Iris pigment epithelial cell (primary cell): ENCODE measurements at regions not wholly inside any gene's neighbourhood (a gene's known extent, or its start where the extent isn't known, plus 50 kb on each side); places are given as distances from the start of the nearest gene placed in this dataset.

Experiments used
- DNase-seq: peaks from one replicate; pipeline ENCODE4 v3.0.0-alpha.2; 2011; ENCODE audit warnings: low read depth

GRCh38 chr2:10964052-10964790, 52.5 kb downstream of the KCNF1 start:
- peak; percentile 25 for DNase-seq

GRCh38 chr2:10965241-10965843, 53.6 kb downstream of the KCNF1 start:
- DNase-seq: no peak

DNA sequence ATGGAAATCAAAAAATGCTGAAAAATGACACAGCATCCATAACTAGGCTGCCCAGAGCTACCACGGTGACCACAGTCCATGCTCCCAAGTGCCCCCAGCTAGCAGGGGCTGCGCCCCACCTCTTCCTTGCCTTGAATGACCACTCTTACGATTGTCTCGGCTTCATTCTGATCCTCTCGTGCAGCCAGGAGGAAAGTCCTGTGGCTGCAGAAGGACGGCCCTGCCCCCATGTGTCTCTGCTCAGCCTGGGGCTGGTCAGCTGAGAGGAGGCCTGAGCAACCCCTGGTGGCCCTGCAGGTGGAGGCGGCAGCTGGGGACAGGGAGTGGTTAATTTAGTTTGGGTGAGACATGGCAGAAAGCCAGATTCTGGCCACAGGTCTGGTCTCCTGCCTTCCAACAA, 54.3 kb downstream of the KCNF1 start:
- DNase-seq: no peak

DNA sequence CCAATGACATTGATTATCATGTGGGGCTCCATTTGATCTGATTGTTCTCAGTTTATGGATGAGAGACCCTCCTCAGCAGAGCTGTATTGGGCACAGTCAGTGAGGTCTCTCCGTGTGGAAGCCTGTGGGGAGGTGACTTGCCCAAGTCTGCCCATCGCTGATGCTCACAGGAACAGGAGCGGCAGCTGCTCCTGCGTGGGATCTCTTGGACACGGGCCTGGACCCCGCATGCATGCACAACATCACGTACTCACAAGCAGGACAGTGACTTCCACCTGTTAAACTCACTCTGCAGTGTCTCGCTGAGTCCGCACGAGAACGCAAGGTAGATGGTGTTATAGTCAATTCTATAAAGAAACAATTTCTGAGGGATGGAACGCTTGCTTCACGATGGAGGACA, 55.0 kb downstream of the KCNF1 start:
- DNase-seq: no peak

DNA sequence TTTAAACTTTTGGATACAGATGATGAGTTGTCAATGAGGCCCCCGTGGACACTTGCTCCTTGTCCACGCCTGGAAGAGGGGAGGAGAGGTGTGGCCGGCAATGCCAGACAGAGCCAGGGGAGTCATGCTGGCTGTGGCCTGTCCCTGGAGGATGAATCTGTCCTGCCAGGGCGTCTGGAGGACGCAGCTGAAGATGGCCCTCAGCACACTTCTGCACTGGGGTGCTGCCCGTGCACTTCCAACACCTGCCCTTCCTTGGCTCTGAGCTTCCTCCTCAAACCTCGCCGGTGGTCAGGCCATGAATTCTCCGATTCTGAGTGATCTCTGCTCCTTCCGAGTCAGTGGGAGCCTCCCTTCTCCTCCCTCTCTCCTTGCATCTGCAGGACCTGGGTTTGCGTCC, 56.4 kb downstream of the KCNF1 start:
- DNase-seq: no peak

DNA sequence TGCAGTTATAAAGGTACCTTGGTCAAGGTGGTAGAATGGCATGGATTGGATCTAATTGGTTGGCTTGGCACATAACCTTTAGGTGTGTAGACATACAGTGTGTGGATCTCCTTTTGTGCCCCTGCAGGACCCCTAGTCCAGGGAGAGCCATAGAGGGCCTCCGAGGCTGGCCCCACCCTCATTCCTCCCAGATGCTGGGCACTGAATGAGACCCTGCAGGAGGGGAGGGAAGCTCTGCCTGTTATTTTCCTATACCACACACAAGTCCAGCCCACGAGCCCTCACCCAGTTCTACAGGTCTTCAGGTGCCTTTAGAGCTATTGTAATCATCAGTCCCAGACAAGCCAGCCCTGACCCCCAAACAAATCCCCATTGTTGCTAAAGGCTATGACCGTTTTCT, 58.9 kb downstream of the KCNF1 start:
- DNase-seq: no peak

- no peak for DNase-seq
These were observed 59.6 kb downstream of the KCNF1 start for GRCh38 chr2:10971161-10971887.

DNA sequence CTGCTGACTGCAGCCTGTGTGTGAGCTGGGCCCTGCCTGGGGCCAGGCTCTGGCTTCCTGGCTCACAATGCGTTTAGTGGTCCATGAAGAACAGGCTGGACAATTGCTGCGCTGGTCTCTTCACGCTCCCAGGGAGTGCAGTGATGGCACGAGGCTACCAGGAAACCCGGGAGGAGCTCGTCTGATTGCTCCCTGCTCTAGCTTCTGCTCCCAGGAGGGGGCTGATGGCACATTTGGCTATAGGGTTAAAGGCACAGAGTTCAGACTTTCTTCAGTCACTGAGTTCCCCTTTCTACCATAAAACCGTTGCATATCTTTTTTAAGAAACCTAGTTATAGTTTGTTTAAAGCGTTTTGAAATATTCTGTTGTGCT, 60.1 kb downstream of the KCNF1 start:
- DNase-seq: no peak

GRCh38 chr2:10972683-10973433, 61.1 kb downstream of the KCNF1 start:
- DNase-seq: no peak

DNA sequence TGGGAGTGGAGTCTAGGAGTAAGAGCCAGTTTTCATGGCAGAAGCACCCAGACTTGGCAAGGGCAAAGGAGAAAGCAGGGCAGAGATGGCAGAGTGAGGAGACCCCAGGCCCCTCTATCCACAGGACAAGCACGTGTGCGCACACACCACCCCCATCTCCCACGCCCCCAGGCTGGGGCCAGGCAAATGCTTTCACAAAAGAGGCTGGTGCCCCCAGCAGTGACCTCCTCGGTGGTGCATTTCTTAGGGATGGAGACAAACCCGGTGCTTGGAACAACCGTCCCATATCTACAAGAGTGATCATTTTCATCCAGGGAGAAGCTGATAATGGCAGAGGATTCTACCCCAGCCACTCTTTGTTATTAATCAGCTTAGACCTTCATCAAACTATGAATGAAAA, 62.0 kb downstream of the KCNF1 start:
- no peak for DNase-seq

GRCh38 chr2:10977003-10977402, 65.3 kb downstream of the KCNF1 start:
- DNase-seq: peak; percentile 39

GRCh38 chr2:10977621-10978020, 65.9 kb downstream of the KCNF1 start:
- peak; percentile 7 for DNase-seq

DNA sequence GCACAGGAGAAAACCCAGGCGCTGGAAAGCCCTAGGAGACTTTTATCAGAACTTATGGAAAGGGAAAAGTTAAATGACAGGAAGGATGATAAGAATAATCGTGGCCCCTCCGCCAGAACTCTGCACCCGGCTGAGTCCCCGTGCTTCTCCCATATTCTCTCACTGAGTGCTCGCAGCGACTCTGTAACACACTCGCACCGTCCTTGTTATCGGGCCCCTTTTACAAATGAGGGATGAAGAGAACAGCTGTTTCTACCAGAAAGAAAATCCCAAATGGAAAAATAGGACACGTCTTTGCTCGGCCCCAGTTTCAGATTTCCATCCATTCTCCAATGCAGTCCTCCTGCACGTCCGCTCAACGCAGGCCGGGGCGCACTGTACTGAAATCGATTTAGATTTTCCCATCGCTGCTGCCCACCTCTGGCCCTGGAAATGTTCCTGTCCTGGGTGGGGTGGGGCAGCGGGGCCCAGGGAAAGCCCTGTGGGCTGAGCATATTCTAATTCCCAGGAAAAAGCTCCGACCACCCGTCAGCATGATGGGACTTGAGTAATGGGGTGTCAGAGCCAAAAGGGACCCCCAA, 66.4 kb downstream of the KCNF1 start:
- no peak for DNase-seq

GRCh38 chr2:10980071-10980470, 68.3 kb downstream of the KCNF1 start:
- DNase-seq: no peak

- DNase-seq: no peak
These were observed 69.2 kb downstream of the KCNF1 start for GRCh38 chr2:10980886-10981425.

GRCh38 chr2:10981451-10981850, 69.7 kb downstream of the KCNF1 start:
- no peak for DNase-seq

GRCh38 chr2:10981941-10982431, 70.3 kb downstream of the KCNF1 start:
- DNase-seq: no peak

DNA sequence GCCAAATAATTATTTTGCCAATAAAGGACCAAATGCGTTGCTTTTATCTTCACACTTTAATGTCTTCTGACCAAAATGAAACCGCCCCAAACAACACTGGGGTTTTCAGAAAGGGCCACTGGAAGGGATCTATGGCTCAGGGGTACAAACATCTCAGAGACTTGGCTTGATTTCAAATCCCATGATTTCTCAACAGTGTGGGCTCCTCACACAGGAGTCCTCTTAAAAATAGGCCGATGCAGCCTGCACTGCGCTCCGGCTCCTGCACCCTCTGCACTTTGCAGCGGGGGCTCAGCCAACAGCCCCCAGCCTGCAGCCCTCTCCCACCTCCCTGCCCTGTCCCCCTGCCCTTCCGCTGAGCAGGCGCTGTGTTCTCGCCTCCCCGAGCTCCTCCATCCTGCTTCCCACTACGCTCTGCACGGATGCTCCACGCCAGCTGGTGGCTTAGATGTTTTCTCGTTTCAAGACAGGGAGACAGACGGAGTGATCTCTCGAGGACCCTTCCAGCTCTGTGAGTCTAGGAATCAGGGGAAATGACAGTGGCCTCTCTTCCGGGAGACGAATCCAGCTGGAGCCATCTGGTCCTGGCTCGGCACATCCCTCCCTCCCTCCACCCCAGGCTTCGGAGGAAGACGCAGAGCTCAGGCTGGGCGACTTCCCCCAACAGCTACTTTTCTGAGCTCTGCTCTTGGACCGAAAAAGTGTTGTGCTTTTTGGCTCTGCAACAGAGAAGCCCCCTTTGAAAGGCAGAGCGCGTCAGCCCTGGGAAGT, 71.4 kb downstream of the KCNF1 start:
- DNase-seq: no peak

- DNase-seq: no peak
These were observed 72.0 kb downstream of the KCNF1 start for GRCh38 chr2:10983711-10984110.

DNA sequence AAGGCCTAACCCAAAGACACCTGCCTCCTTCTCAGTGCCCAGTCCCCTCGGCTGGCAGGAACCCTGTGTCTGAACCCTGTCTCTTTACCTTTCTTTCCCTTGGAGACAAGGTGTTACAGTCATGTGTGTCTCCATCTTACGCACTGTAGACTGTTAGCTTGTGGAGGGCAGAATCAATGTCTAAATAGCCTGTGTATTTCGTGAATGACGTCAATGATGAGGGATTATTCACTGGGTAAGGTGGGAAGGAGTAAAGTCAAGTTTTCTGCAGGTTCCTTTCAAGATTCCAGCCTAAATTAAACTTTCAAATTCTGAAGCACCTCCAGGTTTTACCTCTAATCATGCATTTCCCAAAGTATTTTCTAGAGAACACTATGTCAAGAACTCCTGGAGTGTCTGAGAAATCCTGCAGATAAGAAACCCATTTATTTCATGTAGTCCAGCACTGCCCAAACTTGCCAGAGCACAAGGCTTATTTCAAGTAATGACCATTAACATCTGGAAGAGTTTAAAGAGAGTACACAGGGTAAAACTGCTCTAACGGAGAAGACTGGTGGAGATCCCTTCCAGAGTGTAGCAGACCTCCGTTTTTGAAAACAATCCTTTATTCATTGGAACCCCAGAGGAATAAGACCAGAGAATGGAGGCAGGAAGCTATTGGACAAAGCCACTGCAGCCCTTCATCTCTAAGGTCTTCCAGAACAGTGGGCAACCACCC, 72.8 kb downstream of the KCNF1 start:
- DNase-seq: no peak
